ENCODE measurements at regions not wholly inside any gene's neighbourhood (a gene's known extent, or its start where the extent isn't known, plus 50 kb on each side); places are given as distances from the start of the nearest gene placed in this dataset.

- TF ChIP-seq, protein P1, sequence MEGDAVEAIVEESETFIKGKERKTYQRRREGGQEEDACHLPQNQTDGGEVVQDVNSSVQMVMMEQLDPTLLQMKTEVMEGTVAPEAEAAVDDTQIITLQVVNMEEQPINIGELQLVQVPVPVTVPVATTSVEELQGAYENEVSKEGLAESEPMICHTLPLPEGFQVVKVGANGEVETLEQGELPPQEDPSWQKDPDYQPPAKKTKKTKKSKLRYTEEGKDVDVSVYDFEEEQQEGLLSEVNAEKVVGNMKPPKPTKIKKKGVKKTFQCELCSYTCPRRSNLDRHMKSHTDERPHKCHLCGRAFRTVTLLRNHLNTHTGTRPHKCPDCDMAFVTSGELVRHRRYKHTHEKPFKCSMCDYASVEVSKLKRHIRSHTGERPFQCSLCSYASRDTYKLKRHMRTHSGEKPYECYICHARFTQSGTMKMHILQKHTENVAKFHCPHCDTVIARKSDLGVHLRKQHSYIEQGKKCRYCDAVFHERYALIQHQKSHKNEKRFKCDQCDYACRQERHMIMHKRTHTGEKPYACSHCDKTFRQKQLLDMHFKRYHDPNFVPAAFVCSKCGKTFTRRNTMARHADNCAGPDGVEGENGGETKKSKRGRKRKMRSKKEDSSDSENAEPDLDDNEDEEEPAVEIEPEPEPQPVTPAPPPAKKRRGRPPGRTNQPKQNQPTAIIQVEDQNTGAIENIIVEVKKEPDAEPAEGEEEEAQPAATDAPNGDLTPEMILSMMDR (IDR thresholded peaks at IDR 0.05), result no peak
- TF ChIP-seq ELF4 (CRISPR knock-in tag; IDR thresholded peaks at IDR 0.05; ENCODE audit: low read depth) (no peak), USF1 (CRISPR knock-in tag; IDR thresholded peaks at IDR 0.05) (no peak), ZNF138 (CRISPR knock-in tag; conservative IDR thresholded peaks at IDR 0.05) (no peak), FOXP4 (CRISPR knock-in tag; IDR thresholded peaks at IDR 0.05) (no peak), ZNF396 (CRISPR knock-in tag; IDR thresholded peaks at IDR 0.05; ENCODE audit: borderline replicate concordance) (no peak), TEAD4 (CRISPR knock-in tag; IDR thresholded peaks at IDR 0.05) (no peak), TCF7 (CRISPR knock-in tag; IDR thresholded peaks at IDR 0.05; ENCODE audit: low read depth) (no peak), MLX (CRISPR knock-in tag; IDR thresholded peaks at IDR 0.05) (no peak), RORB (CRISPR knock-in tag; IDR thresholded peaks at IDR 0.05) (no peak), CBFB (CRISPR knock-in tag; IDR thresholded peaks at IDR 0.05; ENCODE audit: low read depth) (no peak)
- TF ChIP-seq, protein P2, sequence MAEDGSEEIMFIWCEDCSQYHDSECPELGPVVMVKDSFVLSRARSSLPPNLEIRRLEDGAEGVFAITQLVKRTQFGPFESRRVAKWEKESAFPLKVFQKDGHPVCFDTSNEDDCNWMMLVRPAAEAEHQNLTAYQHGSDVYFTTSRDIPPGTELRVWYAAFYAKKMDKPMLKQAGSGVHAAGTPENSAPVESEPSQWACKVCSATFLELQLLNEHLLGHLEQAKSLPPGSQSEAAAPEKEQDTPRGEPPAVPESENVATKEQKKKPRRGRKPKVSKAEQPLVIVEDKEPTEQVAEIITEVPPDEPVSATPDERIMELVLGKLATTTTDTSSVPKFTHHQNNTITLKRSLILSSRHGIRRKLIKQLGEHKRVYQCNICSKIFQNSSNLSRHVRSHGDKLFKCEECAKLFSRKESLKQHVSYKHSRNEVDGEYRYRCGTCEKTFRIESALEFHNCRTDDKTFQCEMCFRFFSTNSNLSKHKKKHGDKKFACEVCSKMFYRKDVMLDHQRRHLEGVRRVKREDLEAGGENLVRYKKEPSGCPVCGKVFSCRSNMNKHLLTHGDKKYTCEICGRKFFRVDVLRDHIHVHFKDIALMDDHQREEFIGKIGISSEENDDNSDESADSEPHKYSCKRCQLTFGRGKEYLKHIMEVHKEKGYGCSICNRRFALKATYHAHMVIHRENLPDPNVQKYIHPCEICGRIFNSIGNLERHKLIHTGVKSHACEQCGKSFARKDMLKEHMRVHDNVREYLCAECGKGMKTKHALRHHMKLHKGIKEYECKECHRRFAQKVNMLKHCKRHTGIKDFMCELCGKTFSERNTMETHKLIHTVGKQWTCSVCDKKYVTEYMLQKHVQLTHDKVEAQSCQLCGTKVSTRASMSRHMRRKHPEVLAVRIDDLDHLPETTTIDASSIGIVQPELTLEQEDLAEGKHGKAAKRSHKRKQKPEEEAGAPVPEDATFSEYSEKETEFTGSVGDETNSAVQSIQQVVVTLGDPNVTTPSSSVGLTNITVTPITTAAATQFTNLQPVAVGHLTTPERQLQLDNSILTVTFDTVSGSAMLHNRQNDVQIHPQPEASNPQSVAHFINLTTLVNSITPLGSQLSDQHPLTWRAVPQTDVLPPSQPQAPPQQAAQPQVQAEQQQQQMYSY (CRISPR knock-in tag; IDR thresholded peaks at IDR 0.05), result no peak
- TF ChIP-seq, protein P3, sequence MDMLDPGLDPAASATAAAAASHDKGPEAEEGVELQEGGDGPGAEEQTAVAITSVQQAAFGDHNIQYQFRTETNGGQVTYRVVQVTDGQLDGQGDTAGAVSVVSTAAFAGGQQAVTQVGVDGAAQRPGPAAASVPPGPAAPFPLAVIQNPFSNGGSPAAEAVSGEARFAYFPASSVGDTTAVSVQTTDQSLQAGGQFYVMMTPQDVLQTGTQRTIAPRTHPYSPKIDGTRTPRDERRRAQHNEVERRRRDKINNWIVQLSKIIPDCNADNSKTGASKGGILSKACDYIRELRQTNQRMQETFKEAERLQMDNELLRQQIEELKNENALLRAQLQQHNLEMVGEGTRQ (CRISPR knock-in tag; IDR thresholded peaks at IDR 0.05), result no peak
Observed at GRCh38 chr14:98704441-98704840, 567.6 kb downstream of the BCL11B start.

Measured in WTC11 (cell line).